B cell (primary cell): ENCODE measurements at regions not wholly inside any gene's neighbourhood (a gene's known extent, or its start where the extent isn't known, plus 50 kb on each side); places are given as distances from the start of the nearest gene placed in this dataset.

Source experiments
- ATAC-seq: fragments of 200-7000 bp; cut with Tn5 transposase; one replicate; pipeline ENCODE4 v1.10.0; 2021; ENCODE audit warnings: low read depth, mild to moderate bottlenecking, moderate number of reproducible peaks, moderate library complexity
- CTCF ChIA-PET: fragments of 350-600 bp; sonication (Branson Sonifier 250); formaldehyde crosslinking; loops from one replicate; lab custom pipeline; 2021; ENCODE audit warnings: antibody characterized with exemption, inconsistent platforms; lab: Charles Lee
- POLR2A ChIA-PET: fragments of 350-600 bp; sonication (Branson Sonifier 250); formaldehyde crosslinking; loops from one replicate; lab custom pipeline; 2021; ENCODE audit warnings: antibody characterized with exemption; lab: Charles Lee
- DNase-seq: peaks from one replicate; pipeline ENCODE4 v3.0.0; 2013
- H2AFZ ChIP-seq: 2 replicates; pipeline ENCODE4 v1.6.1; 2012; ENCODE audit warnings: mild to moderate bottlenecking, low read depth, low read length; ENCODE audit not compliant: insufficient read depth, poor library complexity, severe bottlenecking
- H3K27ac ChIP-seq, 2 donors: 1 replicate in 1 of 2; 2 replicates in 1 of 2; pipeline ENCODE4 v1.5.1; 2012 to 2013; ENCODE audit warnings: low read length in 2 of 2, mild to moderate bottlenecking in 2 of 2, moderate library complexity in 1 of 2
- H3K27me3 ChIP-seq, 4 experiments: fragments of 200-600 bp in 1 of 4; sonication (generic) in 1 of 4; replicated peaks in 1 of 4; 1 replicate in 2 of 4; 2 replicates in 2 of 4; pipeline versions ENCODE4 v1.6.1 to v1.7.0; 2013 to 2016; ENCODE audit warnings: low read length in 3 of 4, mild to moderate bottlenecking in 2 of 4, mixed read lengths in 1 of 4, moderate library complexity in 1 of 4; ENCODE audit not compliant: insufficient read depth in 4 of 4, control insufficient read depth in 3 of 4; ENCODE audit errors: control extremely low read depth in 1 of 4
- H3K36me3 ChIP-seq, 2 experiments: replicated peaks in 1 of 2; 1 replicate in 1 of 2; 2 replicates in 1 of 2; pipeline versions ENCODE4 v1.6.1 to v1.7.1; 2013; ENCODE audit warnings: low read length in 1 of 2; ENCODE audit not compliant: insufficient read depth in 2 of 2, control insufficient read depth in 1 of 2; ENCODE audit errors: control extremely low read depth in 1 of 2, extremely low read depth in 1 of 2
- H3K4me1 ChIP-seq, 2 donors: fragments of 200-600 bp in 1 of 2; sonication (generic) in 1 of 2; 1 replicate in 1 of 2; 2 replicates in 1 of 2; pipeline versions ENCODE4 v1.5.1 to v1.6.1; 2013 to 2017; ENCODE audit warnings: low read length in 2 of 2; ENCODE audit not compliant: control insufficient read depth in 2 of 2, insufficient read depth in 2 of 2
- H3K4me2 ChIP-seq: replicated peaks from 2 replicates; pipeline ENCODE3; 2012; ENCODE audit warnings: mild to moderate bottlenecking, low read depth, low read length; ENCODE audit not compliant: poor library complexity, severe bottlenecking
- H3K4me3 ChIP-seq, 5 experiments: fragments of 200-600 bp in 1 of 5; sonication (generic) in 1 of 5; 1 replicate in 3 of 5; 2 replicates in 2 of 5; pipeline versions ENCODE4 v1.5.1 to v1.7.0; 2011 to 2016; ENCODE audit warnings: low read length in 4 of 5, mild to moderate bottlenecking in 4 of 5, low read depth in 2 of 5, control low read depth in 1 of 5, moderate library complexity in 1 of 5; ENCODE audit not compliant: insufficient read depth in 1 of 5; ENCODE audit errors: control extremely low read depth in 1 of 5, extremely low read depth in 1 of 5
- H3K79me2 ChIP-seq: fragments of 200-600 bp; sonication (generic); one replicate; pipeline ENCODE4 v1.6.0; 2016; ENCODE audit warnings: low read length; ENCODE audit not compliant: control insufficient read depth, insufficient read depth
- H3K9ac ChIP-seq: fragments of 200-600 bp; sonication (generic); 2 replicates; pipeline ENCODE4 v1.6.1; 2017; ENCODE audit warnings: mild to moderate bottlenecking, low read length, moderate library complexity
- H3K9me3 ChIP-seq, 3 donors: one replicate each; pipeline versions ENCODE4 v1.6.1 to v1.7.1; 2013; ENCODE audit warnings: low read length in 2 of 3; ENCODE audit not compliant: control insufficient read depth in 2 of 3, insufficient read depth in 1 of 3; ENCODE audit errors: control extremely low read depth in 1 of 3
- H4K20me1 ChIP-seq: 2 replicates; pipeline ENCODE4 v1.6.0; 2012; ENCODE audit warnings: mild to moderate bottlenecking, low read length; ENCODE audit not compliant: insufficient read depth, control insufficient read depth, poor library complexity, severe bottlenecking
- H3K27ac Mint-ChIP-seq: one replicate; pipeline ENCODE4 v1.8.0; 2021; ENCODE audit warnings: mixed read lengths
- H3K27me3 Mint-ChIP-seq: one replicate; pipeline ENCODE4 v1.8.0; 2021; ENCODE audit warnings: mixed read lengths
- H3K4me1 Mint-ChIP-seq: one replicate; pipeline ENCODE4 v1.8.0; 2021; ENCODE audit warnings: mixed read lengths
- H3K4me3 Mint-ChIP-seq: one replicate; pipeline ENCODE4 v1.8.0; 2021; ENCODE audit warnings: mixed read lengths
- H3K9me3 Mint-ChIP-seq: one replicate; pipeline ENCODE4 v1.8.0; 2022; ENCODE audit warnings: mixed read lengths; ENCODE audit not compliant: insufficient read depth
- CTCF ChIP-seq: fragments of 200-600 bp; IDR thresholded peaks from one replicate; pipeline ENCODE4 v1.8.0; 2022; ENCODE audit warnings: antibody characterized with exemption, mild to moderate bottlenecking
- EZH2 ChIP-seq: IDR thresholded peaks from 2 replicates; pipeline ENCODE4 v1.6.1; 2012; ENCODE audit warnings: borderline replicate concordance, low read depth, mild to moderate bottlenecking, moderate library complexity, low read length; ENCODE audit not compliant: insufficient read depth, poor library complexity, severe bottlenecking
- WGBS: methylation state at CpG from one replicate; pipeline ENCODE4 v1.1.5; 2013; ENCODE audit warnings: missing lambda C conversion rate; ENCODE audit not compliant: insufficient coverage; 5-methylcytosine and 5-hydroxymethylcytosine counted together
- intact Hi-C: fragments of 100-400 bp; cut with micrococcal nuclease; formaldehyde crosslinking; loops from one replicate; pipeline ENCODE4 v1.10.0; 2022

DNA sequence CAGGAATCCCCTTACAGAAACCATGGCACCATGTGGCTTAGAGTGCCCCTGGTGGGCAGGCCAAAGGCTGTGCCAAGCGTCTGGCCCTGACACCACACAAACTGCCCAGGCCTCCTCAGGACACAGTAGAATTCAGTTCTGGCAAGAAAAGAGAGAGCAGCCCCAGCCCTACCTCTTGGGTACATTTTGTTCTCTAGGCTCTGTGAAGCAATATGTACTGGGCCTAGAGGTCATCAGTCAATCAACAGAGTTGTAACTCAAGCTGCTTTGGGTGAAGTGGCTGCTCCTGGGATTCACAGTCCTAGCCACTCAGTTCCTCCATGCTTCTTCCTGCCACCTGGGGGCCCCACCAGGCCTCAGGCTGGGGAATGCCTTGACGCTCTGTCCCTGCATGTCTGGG is 158.1 kb upstream of the MAMLD1 start:
- Histone ChIP-seq H3K4me1 (no peaks in the 10 kb centered on the region), H3K27me3 (no peaks in the 10 kb centered on the region), H3K79me2 (no peaks in the 10 kb centered on the region), H3K27ac (no peak overlapping the region), H3K9ac (no peak overlapping the region), H3K36me3 (no peaks in the 10 kb centered on the region), H3K4me2 (no peak overlapping the region), H2AFZ (no peak overlapping the region), H4K20me1 (no peaks in the 10 kb centered on the region), H3K4me3 (no peak overlapping the region), H3K9me3 (no peaks in the 10 kb centered on the region)
- intact Hi-C loops, result no loop called here
- DNase-seq (no peak), ATAC-seq (no peak)
- H3K27me3 Mint-ChIP-seq, result peaks cover under 1% of the 10 kb centered on the region
- ChIA-PET CTCF (interaction anchor here (0.7 kb wide), 1 partner anchor 1795 kb away, joined by 4 read pairs; no protein-coding TSS in a partner anchor), POLR2A (no interaction called here)
- H3K27ac Mint-ChIP-seq, result no peak overlapping the region
- no peak overlapping the region for H3K4me3 Mint-ChIP-seq
- H3K9me3 Mint-ChIP-seq, result no peaks in the 10 kb centered on the region
- TF ChIP-seq EZH2, result no peak
- 100% methylated on average over 1 of the region's 2 CpGs for WGBS
- no peaks in the 10 kb centered on the region for H3K4me1 Mint-ChIP-seq

DNA sequence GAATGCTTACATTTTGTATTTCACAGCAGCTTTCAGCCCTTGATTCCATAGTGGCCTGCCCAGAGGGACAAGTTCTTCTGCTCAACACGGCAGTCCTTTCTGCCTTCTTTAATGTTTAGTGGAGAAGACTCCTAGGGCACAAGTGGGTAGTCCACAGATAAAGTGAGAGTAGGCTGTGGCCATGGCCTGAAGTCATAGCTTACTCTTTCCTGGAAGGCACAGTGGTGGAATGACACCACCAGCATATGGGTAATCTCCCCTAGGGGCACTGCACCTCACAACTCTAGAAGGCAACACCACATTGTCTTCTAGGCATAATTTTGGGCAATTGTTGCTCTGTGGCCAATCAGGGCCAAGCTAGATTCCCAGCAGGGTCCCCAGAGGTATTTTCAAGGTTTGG is 155.4 kb upstream of the MAMLD1 start:
- peaks cover 9% of the 10 kb centered on the region for H3K27me3 Mint-ChIP-seq

More for the DNA sequence above, 155.4 kb upstream of the MAMLD1 start:
- Mint-ChIP-seq H3K9me3 (no peaks in the 10 kb centered on the region), H3K27ac (no peak overlapping the region), H3K4me3 (no peak overlapping the region), H3K4me1 (no peaks in the 10 kb centered on the region)
- Histone ChIP-seq H2AFZ (no peak overlapping the region), H3K36me3 (no peaks in the 10 kb centered on the region), H3K4me2 (no peak overlapping the region), H3K4me3 (no peak overlapping the region), H3K27me3 (no peaks in the 10 kb centered on the region), H3K27ac (no peak overlapping the region), H3K79me2 (no peaks in the 10 kb centered on the region), H3K9me3 (no peaks in the 10 kb centered on the region), H3K9ac (no peak overlapping the region), H4K20me1 (no peaks in the 10 kb centered on the region), H3K4me1 (no peaks in the 10 kb centered on the region)
- CTCF ChIA-PET, result no interaction called here
- TF ChIP-seq EZH2 (no peak), CTCF (no peak)
- DNase-seq (no peak), ATAC-seq (no peak)
- WGBS, result no CpG with 5 or more reads among the region's 1 CpG
- intact Hi-C loops, result no loop called here
- POLR2A ChIA-PET, result no interaction called here
